Neural progenitor cell (in vitro differentiated cells): ENCODE measurements at regions not wholly inside any gene's neighbourhood (a gene's known extent, or its start where the extent isn't known, plus 50 kb on each side); places are given as distances from the start of the nearest gene placed in this dataset.

Experiments used
- EZH2 ChIP-seq: fragments of 200-600 bp; sonication (generic); IDR thresholded peaks from 2 replicates; pipeline ENCODE4 v1.6.1; 2017; ENCODE audit warnings: antibody characterized with exemption, mild to moderate bottlenecking, moderate library complexity
- EZH2phosphoT487 ChIP-seq: fragments of 200-600 bp; sonication (generic); IDR thresholded peaks from 2 replicates; pipeline ENCODE4 v1.6.1; 2017; ENCODE audit warnings: antibody characterized with exemption
- TF ChIP-seq, protein P1 (sequence below): fragments of 200-600 bp; sonication (generic); IDR thresholded peaks from 2 replicates; pipeline ENCODE4 v1.5.1; 2017; ENCODE audit warnings: antibody characterized with exemption, mild to moderate bottlenecking

- TF ChIP-seq, protein P1, sequence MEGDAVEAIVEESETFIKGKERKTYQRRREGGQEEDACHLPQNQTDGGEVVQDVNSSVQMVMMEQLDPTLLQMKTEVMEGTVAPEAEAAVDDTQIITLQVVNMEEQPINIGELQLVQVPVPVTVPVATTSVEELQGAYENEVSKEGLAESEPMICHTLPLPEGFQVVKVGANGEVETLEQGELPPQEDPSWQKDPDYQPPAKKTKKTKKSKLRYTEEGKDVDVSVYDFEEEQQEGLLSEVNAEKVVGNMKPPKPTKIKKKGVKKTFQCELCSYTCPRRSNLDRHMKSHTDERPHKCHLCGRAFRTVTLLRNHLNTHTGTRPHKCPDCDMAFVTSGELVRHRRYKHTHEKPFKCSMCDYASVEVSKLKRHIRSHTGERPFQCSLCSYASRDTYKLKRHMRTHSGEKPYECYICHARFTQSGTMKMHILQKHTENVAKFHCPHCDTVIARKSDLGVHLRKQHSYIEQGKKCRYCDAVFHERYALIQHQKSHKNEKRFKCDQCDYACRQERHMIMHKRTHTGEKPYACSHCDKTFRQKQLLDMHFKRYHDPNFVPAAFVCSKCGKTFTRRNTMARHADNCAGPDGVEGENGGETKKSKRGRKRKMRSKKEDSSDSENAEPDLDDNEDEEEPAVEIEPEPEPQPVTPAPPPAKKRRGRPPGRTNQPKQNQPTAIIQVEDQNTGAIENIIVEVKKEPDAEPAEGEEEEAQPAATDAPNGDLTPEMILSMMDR: no peak
- TF ChIP-seq EZH2phosphoT487 (no peak), EZH2 (no peak)
Observed at GRCh38 chr2:60268032-60268431, 285.4 kb downstream of the BCL11A start.
